Activated naive CD8-positive, alpha-beta T cell (primary cell): ENCODE measurements at regions not wholly inside any gene's neighbourhood (a gene's known extent, or its start where the extent isn't known, plus 50 kb on each side); places are given as distances from the start of the nearest gene placed in this dataset.

ENCODE experiments used
- H3K27ac Mint-ChIP-seq: one replicate; pipeline ENCODE4 v1.8.0; 2021; ENCODE audit warnings: mixed read lengths
- H3K27me3 Mint-ChIP-seq: one replicate; pipeline ENCODE4 v1.8.0; 2021; ENCODE audit warnings: mixed read lengths
- H3K36me3 Mint-ChIP-seq: one replicate; pipeline ENCODE4 v1.8.0; 2021; ENCODE audit warnings: mixed read lengths
- H3K4me1 Mint-ChIP-seq: one replicate; pipeline ENCODE4 v1.8.0; 2021; ENCODE audit warnings: low read depth, mixed read lengths
- H3K4me3 Mint-ChIP-seq: one replicate; pipeline ENCODE4 v1.8.0; 2021; ENCODE audit warnings: mild to moderate bottlenecking, mixed read lengths
- H3K9me3 Mint-ChIP-seq: one replicate; pipeline ENCODE4 v1.8.0; 2021; ENCODE audit warnings: low read depth, mixed read lengths

DNA sequence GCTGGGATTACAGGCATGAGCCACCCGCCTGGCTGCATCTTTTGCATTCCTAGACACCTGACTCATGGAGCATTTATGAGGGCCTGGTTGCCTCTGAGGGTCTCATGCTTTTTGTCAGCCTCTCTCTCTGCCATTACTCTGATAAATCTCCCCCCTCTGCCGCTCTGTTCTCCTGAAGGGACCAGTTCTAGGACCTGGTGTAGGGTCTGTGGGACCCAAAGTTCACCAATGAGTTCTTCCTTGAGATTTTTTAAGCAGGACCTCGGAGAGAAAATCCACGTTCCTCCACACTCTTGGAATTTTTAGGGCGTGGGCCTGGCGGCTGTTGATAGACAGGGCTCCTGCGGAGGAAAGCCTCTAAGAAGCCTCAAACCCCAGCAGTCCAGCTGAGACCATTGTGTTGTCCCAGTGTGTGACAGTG is 91.9 kb upstream of the ERRFI1 start:
- no peaks in the 10 kb centered on the region for H3K9me3 Mint-ChIP-seq
- no peak overlapping the region for H3K27ac Mint-ChIP-seq
- H3K4me3 Mint-ChIP-seq, result no peak overlapping the region
- peaks cover 13% of the 10 kb centered on the region for H3K4me1 Mint-ChIP-seq
- no peaks in the 10 kb centered on the region for H3K36me3 Mint-ChIP-seq
- H3K27me3 Mint-ChIP-seq, result peaks cover 7% of the 10 kb centered on the region

DNA sequence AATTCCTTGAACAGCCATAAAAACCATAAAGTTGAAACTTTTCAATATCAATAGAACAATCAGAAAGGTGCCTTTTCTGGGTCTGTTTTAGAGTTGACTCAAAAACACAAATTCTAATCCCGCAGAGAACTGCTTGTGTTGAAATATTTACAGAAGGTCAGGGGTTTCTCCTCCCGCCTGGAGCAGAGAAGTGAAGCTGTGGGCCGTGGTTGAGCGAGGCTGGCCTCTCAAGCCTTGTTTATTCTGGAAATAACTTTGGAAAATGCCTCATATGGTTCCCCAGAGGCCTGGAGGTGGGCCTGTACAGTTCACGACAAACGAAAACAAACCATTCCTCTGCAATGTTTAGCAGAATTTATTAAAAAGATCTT is 90.8 kb upstream of the ERRFI1 start:
- Mint-ChIP-seq H3K36me3 (no peaks in the 10 kb centered on the region), H3K4me1 (peaks cover 13% of the 10 kb centered on the region), H3K27me3 (peaks cover 7% of the 10 kb centered on the region), H3K4me3 (no peak overlapping the region), H3K9me3 (no peaks in the 10 kb centered on the region), H3K27ac (no peak overlapping the region)

DNA sequence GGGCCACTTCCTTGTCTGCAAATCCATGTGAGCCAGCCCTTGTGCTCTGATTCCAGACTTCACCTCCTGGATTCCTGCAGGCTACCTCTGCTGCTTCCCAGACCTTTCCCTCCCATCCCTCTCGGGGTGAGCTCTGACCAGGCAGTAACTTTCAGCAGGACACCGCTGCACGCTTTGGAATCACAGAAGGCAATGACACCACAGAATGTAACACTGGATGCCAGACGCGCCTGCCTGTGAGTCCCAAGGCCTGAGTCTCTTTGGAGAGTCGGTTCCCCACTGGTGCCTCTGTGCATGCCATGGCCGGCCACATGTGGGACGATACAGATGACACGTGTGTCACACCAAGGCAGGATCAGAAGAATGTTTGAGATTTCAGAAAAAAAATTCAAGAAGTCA is 89.7 kb upstream of the ERRFI1 start:
- no peaks in the 10 kb centered on the region for H3K9me3 Mint-ChIP-seq
- peaks cover 5% of the 10 kb centered on the region for H3K27me3 Mint-ChIP-seq
- H3K4me1 Mint-ChIP-seq, result peaks cover 6% of the 10 kb centered on the region
- H3K36me3 Mint-ChIP-seq, result peaks cover under 1% of the 10 kb centered on the region
- H3K4me3 Mint-ChIP-seq, result no peak overlapping the region
- no peak overlapping the region for H3K27ac Mint-ChIP-seq

DNA sequence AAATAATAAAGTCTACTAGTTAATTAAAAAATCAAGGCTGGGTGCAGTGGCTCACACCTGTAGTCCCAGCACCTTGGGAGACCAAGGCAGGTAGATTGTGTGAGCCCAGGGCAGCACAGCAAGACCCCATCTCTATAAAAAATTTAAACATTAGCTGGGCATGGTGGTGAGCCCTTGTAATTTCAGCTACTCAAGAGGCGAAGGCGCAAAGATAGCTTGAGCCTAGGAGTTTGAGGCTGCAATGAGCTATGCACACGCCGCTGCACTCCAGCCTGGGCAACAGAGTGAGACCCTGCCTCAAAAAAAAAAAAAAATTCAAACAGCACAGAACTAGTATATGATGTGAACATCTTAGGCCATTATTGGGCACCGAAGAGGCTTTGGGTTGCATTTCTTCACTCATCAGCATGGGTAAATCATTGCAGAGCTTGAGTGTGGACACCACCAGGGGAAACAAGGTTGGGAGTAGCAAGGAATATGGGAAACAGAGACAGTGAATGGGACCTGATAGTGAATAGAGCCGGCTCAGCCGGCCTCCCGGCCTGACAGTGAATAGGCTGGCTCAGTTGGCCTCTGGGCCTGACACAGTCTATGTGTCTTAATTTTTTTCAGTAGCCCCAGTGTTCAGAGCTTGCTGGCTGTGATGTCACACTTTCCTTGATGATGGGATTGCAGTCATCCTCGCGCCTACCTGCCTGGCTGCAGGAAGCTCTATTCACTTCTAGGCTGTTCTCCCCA is 89.1 kb upstream of the ERRFI1 start:
- Mint-ChIP-seq H3K4me3 (no peak overlapping the region), H3K27ac (no peak overlapping the region), H3K9me3 (no peaks in the 10 kb centered on the region), H3K4me1 (peaks cover 3% of the 10 kb centered on the region), H3K36me3 (peaks cover 3% of the 10 kb centered on the region), H3K27me3 (peaks cover 3% of the 10 kb centered on the region)

- H3K4me1 Mint-ChIP-seq, result peaks cover 3% of the 10 kb centered on the region
- no peaks in the 10 kb centered on the region for H3K27me3 Mint-ChIP-seq
- H3K4me3 Mint-ChIP-seq, result no peak overlapping the region
- no peak overlapping the region for H3K27ac Mint-ChIP-seq
- no peaks in the 10 kb centered on the region for H3K9me3 Mint-ChIP-seq
- peaks cover 3% of the 10 kb centered on the region for H3K36me3 Mint-ChIP-seq
Observed at GRCh38 chr1:8113262-8114220, 87.4 kb upstream of the ERRFI1 start.

DNA sequence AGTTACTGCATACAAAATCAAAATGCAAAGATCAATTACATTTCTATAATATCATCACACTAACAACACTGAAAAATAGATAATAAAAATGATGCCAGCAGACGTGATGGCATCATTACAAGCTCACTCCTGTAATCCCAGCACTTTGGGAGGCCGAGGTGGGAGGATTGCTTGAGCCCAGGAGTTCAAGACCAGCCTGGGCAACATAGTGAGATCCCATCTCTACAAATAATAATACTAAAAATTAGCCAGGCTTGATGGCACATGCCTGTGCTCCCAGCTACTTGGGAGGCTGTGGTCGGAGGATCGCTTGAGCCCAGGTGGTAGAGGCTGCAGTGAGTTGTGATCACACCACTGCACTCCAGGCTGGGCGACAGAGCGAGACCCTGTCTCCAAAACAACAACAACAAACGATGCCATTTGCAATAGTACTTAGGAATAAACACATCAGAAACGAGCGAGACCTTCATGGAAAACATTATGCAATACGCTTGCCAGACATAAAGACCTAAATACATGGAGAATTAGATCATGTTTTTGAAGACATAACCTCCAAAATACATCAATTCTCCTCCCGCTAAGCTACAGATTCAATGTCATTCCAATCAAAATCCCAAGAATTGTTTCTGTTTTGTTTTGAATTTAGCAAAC is 86.6 kb upstream of the ERRFI1 start:
- Mint-ChIP-seq H3K4me3 (no peak overlapping the region), H3K27ac (no peak overlapping the region), H3K36me3 (peaks cover 3% of the 10 kb centered on the region), H3K4me1 (peaks cover 3% of the 10 kb centered on the region), H3K9me3 (no peaks in the 10 kb centered on the region), H3K27me3 (no peaks in the 10 kb centered on the region)

- no peaks in the 10 kb centered on the region for H3K27me3 Mint-ChIP-seq
- no peaks in the 10 kb centered on the region for H3K9me3 Mint-ChIP-seq
- H3K4me1 Mint-ChIP-seq, result peaks cover 3% of the 10 kb centered on the region
- no peak overlapping the region for H3K27ac Mint-ChIP-seq
- H3K4me3 Mint-ChIP-seq, result no peak overlapping the region
- H3K36me3 Mint-ChIP-seq, result peaks cover 3% of the 10 kb centered on the region
Observed at GRCh38 chr1:8111560-8111959, 85.5 kb upstream of the ERRFI1 start.

DNA sequence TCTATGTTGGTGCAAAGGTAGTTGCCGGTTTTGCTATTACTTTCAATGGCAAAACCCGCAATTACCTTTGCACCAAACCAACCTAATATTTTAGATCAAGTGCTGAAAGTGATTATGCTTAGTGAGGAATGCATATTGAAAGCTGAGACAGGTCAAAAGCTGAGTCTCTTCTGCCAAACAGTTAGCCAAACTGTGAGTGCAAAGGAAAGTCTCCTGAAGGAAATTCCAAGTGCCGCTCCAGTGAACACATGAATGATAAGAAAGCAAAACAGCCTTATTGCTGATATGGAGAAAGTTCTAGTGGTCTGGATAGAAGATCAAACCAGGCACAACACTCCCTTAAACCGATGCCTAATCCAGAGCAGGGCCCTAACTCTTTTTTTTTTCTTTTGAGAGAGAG is 83.1 kb upstream of the ERRFI1 start:
- Mint-ChIP-seq H3K36me3 (peaks cover 3% of the 10 kb centered on the region), H3K27ac (no peak overlapping the region), H3K27me3 (peaks cover under 1% of the 10 kb centered on the region), H3K9me3 (no peaks in the 10 kb centered on the region), H3K4me1 (peaks cover 3% of the 10 kb centered on the region), H3K4me3 (no peak overlapping the region)

GRCh38 chr1:8107897-8108296 is 81.8 kb upstream of the ERRFI1 start:
- H3K27me3 Mint-ChIP-seq, result peaks cover 4% of the 10 kb centered on the region
- H3K27ac Mint-ChIP-seq, result no peak overlapping the region
- no peaks in the 10 kb centered on the region for H3K9me3 Mint-ChIP-seq
- H3K4me1 Mint-ChIP-seq, result no peaks in the 10 kb centered on the region
- no peak overlapping the region for H3K4me3 Mint-ChIP-seq
- H3K36me3 Mint-ChIP-seq, result peaks cover 3% of the 10 kb centered on the region

DNA sequence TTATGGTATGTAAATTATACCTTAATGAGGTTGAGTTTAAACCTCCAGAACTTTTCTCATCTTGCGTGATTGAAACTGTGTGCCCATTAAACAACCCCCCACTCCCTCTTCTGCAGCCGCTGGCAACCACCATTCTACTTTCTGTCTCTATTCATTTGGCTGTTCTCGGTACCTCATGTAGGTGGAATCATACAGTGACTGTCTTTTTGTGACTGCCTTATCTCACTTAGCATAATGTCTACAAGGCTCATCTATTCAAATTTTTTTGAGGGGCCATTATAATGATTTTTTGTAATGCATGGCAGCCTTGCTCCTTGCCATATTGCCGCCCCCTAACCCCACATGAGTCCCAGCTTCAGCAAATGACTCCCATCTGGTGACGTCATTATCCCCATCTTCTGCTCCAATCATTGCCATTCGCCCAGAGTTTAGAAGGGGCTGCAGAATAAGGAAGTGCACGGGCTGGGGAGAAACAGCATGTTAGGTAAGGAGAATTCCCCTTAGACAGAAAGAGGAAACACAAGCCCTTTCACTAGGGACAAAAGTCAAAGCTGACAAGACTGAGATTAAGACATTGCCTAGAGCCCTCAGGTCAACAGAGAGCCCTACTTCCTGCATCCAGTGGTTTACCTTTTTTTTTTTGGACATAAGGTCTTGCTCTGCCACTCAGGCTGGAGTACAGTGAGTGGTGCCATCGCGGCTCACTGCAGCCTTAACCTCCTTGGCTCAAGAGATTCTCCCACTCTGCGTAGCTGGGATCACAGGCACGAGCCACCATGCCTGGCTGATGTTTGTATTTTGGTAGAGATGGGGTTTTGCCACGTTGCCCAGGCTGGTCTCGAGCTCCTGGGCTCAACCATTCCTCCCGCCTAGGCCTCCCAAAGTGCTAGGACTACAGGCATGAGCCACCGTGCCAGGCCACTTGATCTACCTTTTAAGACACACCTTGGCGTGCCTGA is 78.4 kb upstream of the ERRFI1 start:
- H3K4me1 Mint-ChIP-seq, result no peaks in the 10 kb centered on the region
- no peaks in the 10 kb centered on the region for H3K36me3 Mint-ChIP-seq
- no peak overlapping the region for H3K27ac Mint-ChIP-seq
- H3K9me3 Mint-ChIP-seq, result no peaks in the 10 kb centered on the region
- H3K27me3 Mint-ChIP-seq, result peaks cover 4% of the 10 kb centered on the region
- no peak overlapping the region for H3K4me3 Mint-ChIP-seq

- H3K9me3 Mint-ChIP-seq, result no peaks in the 10 kb centered on the region
- no peak overlapping the region for H3K4me3 Mint-ChIP-seq
- H3K36me3 Mint-ChIP-seq, result no peaks in the 10 kb centered on the region
- peaks cover 17% of the 10 kb centered on the region for H3K4me1 Mint-ChIP-seq
- peaks cover 5% of the 10 kb centered on the region for H3K27me3 Mint-ChIP-seq
- no peak overlapping the region for H3K27ac Mint-ChIP-seq
Observed at GRCh38 chr1:8097908-8098307, 71.8 kb upstream of the ERRFI1 start.

DNA sequence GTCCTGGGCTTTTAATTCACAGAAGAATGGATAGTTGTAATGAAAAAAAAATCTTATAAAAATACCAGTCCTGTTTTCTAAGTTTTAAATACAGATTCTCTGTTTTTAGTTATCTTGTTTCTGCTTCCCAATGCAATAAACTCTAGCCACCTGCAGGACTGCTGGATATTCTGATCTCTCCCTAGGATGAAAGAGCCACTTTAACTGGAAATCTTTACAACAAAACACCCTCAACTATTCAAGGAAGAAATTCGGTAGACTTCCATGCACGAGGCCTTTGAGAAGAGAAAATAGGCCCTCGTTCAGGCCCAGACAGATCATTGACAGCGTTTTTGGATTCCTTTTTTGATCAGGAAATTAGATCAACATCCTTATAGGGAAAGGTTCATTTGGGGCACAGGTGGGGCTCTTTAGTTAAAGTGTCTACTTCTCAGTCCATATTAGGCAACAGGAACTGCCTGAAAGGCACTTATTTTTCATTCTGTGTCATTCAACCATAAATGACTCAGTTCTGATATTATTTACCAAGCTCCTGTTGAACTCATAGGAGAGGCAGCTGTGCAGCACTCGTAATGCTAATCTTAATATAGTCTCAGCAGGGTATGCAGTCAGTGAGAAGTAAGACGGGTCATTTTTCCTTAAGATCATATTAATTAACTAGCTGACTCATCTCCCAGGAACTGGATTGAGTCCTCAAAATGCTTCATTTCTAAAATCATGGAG is 71.1 kb upstream of the ERRFI1 start:
- H3K4me3 Mint-ChIP-seq, result no peak overlapping the region
- H3K4me1 Mint-ChIP-seq, result peaks cover 17% of the 10 kb centered on the region
- H3K9me3 Mint-ChIP-seq, result no peaks in the 10 kb centered on the region
- peaks cover 7% of the 10 kb centered on the region for H3K27me3 Mint-ChIP-seq
- H3K36me3 Mint-ChIP-seq, result no peaks in the 10 kb centered on the region
- peak overlapping the region; percentile 50 for H3K27ac Mint-ChIP-seq

GRCh38 chr1:8096105-8097011 is 70.2 kb upstream of the ERRFI1 start:
- Mint-ChIP-seq H3K9me3 (no peaks in the 10 kb centered on the region), H3K36me3 (no peaks in the 10 kb centered on the region), H3K4me1 (peaks cover 17% of the 10 kb centered on the region), H3K27me3 (peaks cover 7% of the 10 kb centered on the region), H3K27ac (no peak overlapping the region), H3K4me3 (no peak overlapping the region)
